ENCODE measurements at regions not wholly inside any gene's neighbourhood (a gene's known extent, or its start where the extent isn't known, plus 50 kb on each side); places are given as distances from the start of the nearest gene placed in this dataset.

DNA sequence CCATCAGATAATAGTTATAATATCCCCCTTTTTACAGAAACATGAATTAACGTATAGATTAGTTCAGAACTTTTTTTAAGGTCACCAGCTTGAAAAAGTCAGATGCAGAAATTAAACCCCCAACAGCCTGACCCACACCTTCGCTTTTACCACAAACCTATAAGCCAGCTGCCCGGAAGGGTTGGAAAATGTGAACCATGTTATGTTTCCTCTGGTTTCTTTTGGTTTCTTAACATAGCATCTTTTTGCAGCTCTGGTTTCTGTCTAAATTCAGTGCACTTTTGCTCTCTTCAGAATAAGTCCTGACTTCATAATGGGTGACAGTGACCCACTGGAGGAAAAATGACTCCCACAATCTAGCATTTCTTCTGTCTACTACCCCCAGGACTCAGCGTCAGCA, 381.7 kb upstream of the DDX18 start:
- no peak for TF ChIP-seq CTCF (IDR thresholded peaks at IDR 0.05)
- no peak for TF ChIP-seq POLR2A (IDR thresholded peaks at IDR 0.05)
- no peak for TF ChIP-seq EP300 (IDR thresholded peaks at IDR 0.05)
- TF ChIP-seq POLR2AphosphoS5 (IDR thresholded peaks at IDR 0.05): no peak

All from suprapubic skin (tissue), 4 donors.